Prostate gland (tissue), 2 donors: ENCODE measurements at regions not wholly inside any gene's neighbourhood (a gene's known extent, or its start where the extent isn't known, plus 50 kb on each side); places are given as distances from the start of the nearest gene placed in this dataset.

ENCODE experiments used
- DNase-seq: peaks from one replicate; pipeline ENCODE4 v3.0.0-alpha.2; 2019; ENCODE audit warnings: low spot score
- H3K27ac ChIP-seq, 2 donors: fragments of 200-600 bp; sonication (generic); 2 replicates each; pipeline ENCODE4 v1.5.1; 2017 to 2019
- H3K27me3 ChIP-seq: fragments of 200-600 bp; sonication (generic); replicated peaks from 2 replicates; pipeline ENCODE4 v1.5.1; 2019; ENCODE audit not compliant: insufficient read depth
- H3K36me3 ChIP-seq, 2 donors: fragments of 200-600 bp; sonication (generic); 1 replicate in 1 of 2; 2 replicates in 1 of 2; pipeline versions ENCODE4 v1.5.1 to v1.8.1; 2017 to 2019
- H3K4me1 ChIP-seq: fragments of 200-600 bp; sonication (generic); replicated peaks from 2 replicates; pipeline ENCODE4 v1.5.1; 2019
- H3K4me3 ChIP-seq, 2 donors: fragments of 200-600 bp; sonication (generic); 2 replicates each; pipeline ENCODE4 v1.5.1; 2017 to 2019
- H3K9me3 ChIP-seq: fragments of 200-600 bp; sonication (generic); 2 replicates; pipeline ENCODE4 v1.5.1; 2017
- POLR2A ChIP-seq: fragments of 450-650 bp; IDR thresholded peaks from one replicate; pipeline ENCODE4 v1.6.1; 2016; ENCODE audit warnings: antibody characterized with exemption, mild to moderate bottlenecking
- POLR2AphosphoS5 ChIP-seq: sonication (generic); formaldehyde crosslinking; IDR thresholded peaks from one replicate; pipeline ENCODE4 v1.6.1; 2017; ENCODE audit warnings: antibody characterized with exemption
- WGBS: methylation state at CpG from one replicate; pipeline ENCODE4 v1.1.5; 2018; 5-methylcytosine and 5-hydroxymethylcytosine counted together
- intact Hi-C: fragments of 100-400 bp; cut with DNase I; formaldehyde crosslinking; loops from one replicate; pipeline ENCODE4 v1.14.2; 2022
- TF ChIP-seq, protein P1 (sequence below), 4 experiments: fragments of 200-600 bp in 2 of 4; fragments of 450-650 bp in 2 of 4; sonication (generic) in 2 of 4; IDR thresholded peaks; 1 replicate in 3 of 4; 2 replicates in 1 of 4; pipeline ENCODE4 v1.5.1; 2016 to 2019; ENCODE audit warnings: antibody characterized with exemption in 4 of 4, mild to moderate bottlenecking in 2 of 4, moderate library complexity in 2 of 4

DNA sequence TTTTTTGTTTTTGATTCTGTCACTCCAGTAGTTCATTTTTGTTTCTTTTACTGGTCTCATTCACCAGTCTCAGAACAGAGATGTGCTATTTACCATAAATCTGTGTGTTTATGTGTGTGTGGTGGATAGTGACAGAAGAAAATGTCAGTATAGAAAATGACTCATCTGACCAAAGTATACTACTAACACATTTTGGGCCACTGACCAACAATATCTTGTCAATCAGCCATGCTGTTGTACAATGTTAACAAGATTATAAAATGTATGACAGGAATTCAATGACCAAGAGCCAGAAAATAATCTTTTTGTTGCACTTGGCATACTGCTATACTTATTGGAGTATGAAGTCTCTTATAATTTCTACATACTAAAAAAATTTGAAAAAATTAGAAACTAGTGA, 1081.4 kb upstream of the NRXN1 start:
- intact Hi-C loops = no loop called here
- H3K4me3 ChIP-seq = no peak overlapping the region
- no peaks in the 10 kb centered on the region for H3K9me3 ChIP-seq
- TF ChIP-seq POLR2A (no peak), POLR2AphosphoS5 (no peak)
- TF ChIP-seq, protein P1, sequence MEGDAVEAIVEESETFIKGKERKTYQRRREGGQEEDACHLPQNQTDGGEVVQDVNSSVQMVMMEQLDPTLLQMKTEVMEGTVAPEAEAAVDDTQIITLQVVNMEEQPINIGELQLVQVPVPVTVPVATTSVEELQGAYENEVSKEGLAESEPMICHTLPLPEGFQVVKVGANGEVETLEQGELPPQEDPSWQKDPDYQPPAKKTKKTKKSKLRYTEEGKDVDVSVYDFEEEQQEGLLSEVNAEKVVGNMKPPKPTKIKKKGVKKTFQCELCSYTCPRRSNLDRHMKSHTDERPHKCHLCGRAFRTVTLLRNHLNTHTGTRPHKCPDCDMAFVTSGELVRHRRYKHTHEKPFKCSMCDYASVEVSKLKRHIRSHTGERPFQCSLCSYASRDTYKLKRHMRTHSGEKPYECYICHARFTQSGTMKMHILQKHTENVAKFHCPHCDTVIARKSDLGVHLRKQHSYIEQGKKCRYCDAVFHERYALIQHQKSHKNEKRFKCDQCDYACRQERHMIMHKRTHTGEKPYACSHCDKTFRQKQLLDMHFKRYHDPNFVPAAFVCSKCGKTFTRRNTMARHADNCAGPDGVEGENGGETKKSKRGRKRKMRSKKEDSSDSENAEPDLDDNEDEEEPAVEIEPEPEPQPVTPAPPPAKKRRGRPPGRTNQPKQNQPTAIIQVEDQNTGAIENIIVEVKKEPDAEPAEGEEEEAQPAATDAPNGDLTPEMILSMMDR (IDR thresholded peaks at IDR 0.05) = no peak
- no peaks in the 10 kb centered on the region for H3K36me3 ChIP-seq
- no peak overlapping the region for H3K27ac ChIP-seq
- no peaks in the 10 kb centered on the region for H3K27me3 ChIP-seq
- no peak for DNase-seq
- H3K4me1 ChIP-seq = no peaks in the 10 kb centered on the region

DNA sequence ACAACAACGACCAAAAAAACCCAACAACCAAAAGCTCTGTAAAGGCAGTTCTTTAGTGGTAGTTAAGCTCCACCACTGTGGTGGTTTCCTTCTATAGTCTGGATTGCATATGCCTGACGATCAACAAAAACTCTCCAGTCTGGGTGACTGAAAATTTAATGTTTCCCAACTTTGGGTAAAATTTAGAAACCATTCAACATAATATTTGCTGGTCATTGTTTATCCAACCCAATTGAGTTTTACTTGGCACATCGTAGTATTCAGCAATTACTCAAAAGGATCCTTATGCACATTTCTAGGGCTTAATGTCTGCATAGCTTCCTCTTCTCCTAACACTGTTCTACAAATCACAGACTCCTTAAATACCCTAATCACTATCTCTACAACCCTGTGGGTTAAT, 1080.2 kb upstream of the NRXN1 start:
- WGBS = 95% methylated on average over 3 of the region's 3 CpGs
- Histone ChIP-seq H3K27ac (no peak overlapping the region), H3K4me3 (no peak overlapping the region), H3K36me3 (no peaks in the 10 kb centered on the region), H3K4me1 (no peaks in the 10 kb centered on the region), H3K27me3 (no peaks in the 10 kb centered on the region), H3K9me3 (no peaks in the 10 kb centered on the region)
- intact Hi-C loops = no loop called here
- TF ChIP-seq, protein P1 (IDR thresholded peaks at IDR 0.05) = no peak
- TF ChIP-seq POLR2AphosphoS5 (no peak), POLR2A (no peak)
- no peak for DNase-seq

DNA sequence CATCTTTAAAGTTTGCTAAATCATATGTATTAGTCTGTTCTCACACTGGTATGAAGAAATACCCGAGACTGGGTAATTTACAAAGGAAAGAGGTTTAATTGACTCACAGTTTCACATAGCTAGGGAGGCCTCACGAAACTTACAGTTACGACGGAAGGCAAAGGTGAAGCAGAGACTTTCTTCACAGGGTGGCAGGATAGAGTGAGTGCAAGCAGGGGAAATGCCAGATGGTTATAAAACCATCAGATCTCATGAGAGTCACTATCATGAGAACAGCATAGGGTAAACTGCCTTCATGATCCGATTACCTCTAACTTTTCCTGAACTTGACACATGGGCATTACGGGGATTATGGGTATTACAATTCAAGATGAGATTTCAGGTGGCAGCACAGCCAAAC, 1075.2 kb upstream of the NRXN1 start:
- TF ChIP-seq POLR2AphosphoS5 (no peak), POLR2A (no peak)
- TF ChIP-seq, protein P1 (IDR thresholded peaks at IDR 0.05) = no peak
- Histone ChIP-seq H3K9me3 (no peaks in the 10 kb centered on the region), H3K4me3 (no peak overlapping the region), H3K27ac (no peak overlapping the region), H3K36me3 (no peaks in the 10 kb centered on the region), H3K27me3 (no peaks in the 10 kb centered on the region), H3K4me1 (no peaks in the 10 kb centered on the region)
- intact Hi-C loops = no loop called here
- WGBS = 72% methylated on average over 6 of the region's 6 CpGs
- DNase-seq = no peak

DNA sequence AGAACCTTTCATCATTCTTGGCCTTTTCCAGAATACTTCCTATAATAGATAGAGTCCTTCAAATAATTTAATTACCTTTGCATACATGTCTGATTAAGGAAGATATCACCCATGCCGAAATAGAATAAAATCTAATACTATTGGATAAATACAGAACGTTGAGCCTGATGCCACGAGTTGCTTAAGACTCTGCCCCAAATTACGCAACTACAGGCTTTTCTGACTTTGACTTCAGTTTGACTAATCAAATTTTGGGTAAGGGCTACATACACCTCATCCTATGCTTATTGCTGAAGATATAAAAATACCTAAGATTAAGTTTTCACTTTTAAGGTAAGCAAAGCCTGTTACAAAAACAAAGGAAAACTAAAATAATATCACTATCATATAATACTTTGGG, 1065.1 kb upstream of the NRXN1 start:
- Histone ChIP-seq H3K27ac (no peak overlapping the region), H3K4me1 (no peaks in the 10 kb centered on the region), H3K4me3 (no peak overlapping the region), H3K27me3 (no peaks in the 10 kb centered on the region), H3K36me3 (no peaks in the 10 kb centered on the region), H3K9me3 (no peaks in the 10 kb centered on the region)
- no peak for DNase-seq
- TF ChIP-seq POLR2A (no peak), POLR2AphosphoS5 (no peak)
- TF ChIP-seq, protein P1 (IDR thresholded peaks at IDR 0.05) = no peak
- 91% methylated on average over 4 of the region's 4 CpGs for WGBS
- intact Hi-C loops = no loop called here

DNA sequence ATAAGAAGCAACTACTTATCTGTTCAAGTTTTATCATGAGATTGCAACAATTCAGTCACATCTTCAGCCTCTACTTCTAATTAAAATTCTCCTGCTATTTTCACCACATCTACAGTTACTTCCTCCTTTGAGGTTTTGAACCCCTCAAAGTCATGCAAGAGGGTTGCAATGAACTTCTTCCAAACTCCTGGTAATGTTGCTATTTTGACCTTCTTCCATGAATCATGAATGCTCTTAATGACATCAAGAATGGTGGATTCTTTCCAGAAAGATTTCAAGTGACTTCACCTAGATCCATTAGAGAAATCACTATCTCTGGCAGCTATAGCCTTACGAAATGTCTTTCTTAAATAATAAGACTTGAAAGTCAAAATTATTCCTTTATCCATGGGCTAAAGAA, 1052.8 kb upstream of the NRXN1 start:
- Histone ChIP-seq H3K4me1 (no peaks in the 10 kb centered on the region), H3K4me3 (no peak overlapping the region), H3K36me3 (no peaks in the 10 kb centered on the region), H3K27me3 (no peaks in the 10 kb centered on the region), H3K9me3 (no peaks in the 10 kb centered on the region), H3K27ac (no peak overlapping the region)
- TF ChIP-seq POLR2A (no peak), POLR2AphosphoS5 (no peak)
- TF ChIP-seq, protein P1 (IDR thresholded peaks at IDR 0.05) = no peak
- DNase-seq = no peak
- 93% methylated on average over 1 of the region's 1 CpG for WGBS
- intact Hi-C loops = no loop called here
